Caco-2 (cell line): ENCODE measurements at regions not wholly inside any gene's neighbourhood (a gene's known extent, or its start where the extent isn't known, plus 50 kb on each side); places are given as distances from the start of the nearest gene placed in this dataset.

ENCODE experiments used
- BruUV-seq: library from RNA; stranded (reverse); fragments of 400-500 nt; replicated peaks from 2 replicates; lab custom pipeline; 2021; lab: Mats Ljungman, UMichigan
- CTCF ChIA-PET: fragments of 300-600 bp; sonication (Branson Sonifier 250); formaldehyde crosslinking; loops from one replicate; lab custom pipeline; 2022; ENCODE audit warnings: antibody characterized with exemption; lab: Charles Lee
- POLR2A ChIA-PET: fragments of 300-600 bp; sonication (Branson Sonifier 250); formaldehyde crosslinking; loops from one replicate; lab custom pipeline; 2022; ENCODE audit warnings: antibody characterized with exemption; lab: Charles Lee
- DNase-seq, 2 experiments: peaks; one replicate each; pipeline versions ENCODE4 v3.0.0 to v3.0.0-alpha.2; 2020 to 2022
- H3K27me3 ChIP-seq: replicated peaks from 2 replicates; pipeline ENCODE4 v1.6.0; 2011; ENCODE audit warnings: low read length; ENCODE audit not compliant: control insufficient read depth, insufficient read depth
- H3K36me3 ChIP-seq: 2 replicates; pipeline ENCODE4 v1.5.1; 2011; ENCODE audit warnings: low read length; ENCODE audit not compliant: control insufficient read depth, insufficient read depth
- H3K4me1 ChIP-seq: fragments of 250-450 bp; sonication (Bioruptor Pico); 2 replicates; pipeline ENCODE4 v1.5.1; 2020; ENCODE audit warnings: mild to moderate bottlenecking
- H3K4me3 ChIP-seq: 2 replicates; pipeline ENCODE4 v1.5.1; 2011; ENCODE audit warnings: low read depth, mild to moderate bottlenecking, control low read depth, low read length
- H3K9me3 ChIP-seq: fragments of 250-450 bp; sonication (Bioruptor Pico); 2 replicates; pipeline ENCODE4 v1.5.1; 2020; ENCODE audit warnings: mild to moderate bottlenecking, moderate library complexity
- H3K27ac Mint-ChIP-seq: one replicate; pipeline ENCODE4 v1.8.0; 2022; ENCODE audit warnings: mixed read lengths; ENCODE audit not compliant: unreplicated experiment
- H3K27me3 Mint-ChIP-seq: one replicate; pipeline ENCODE4 v1.8.0; 2022; ENCODE audit warnings: mixed read lengths; ENCODE audit not compliant: insufficient read depth, unreplicated experiment
- H3K36me3 Mint-ChIP-seq: one replicate; pipeline ENCODE4 v1.8.0; 2022; ENCODE audit warnings: mild to moderate bottlenecking, mixed read lengths; ENCODE audit not compliant: insufficient read depth, unreplicated experiment
- H3K4me1 Mint-ChIP-seq: one replicate; pipeline ENCODE4 v1.8.0; 2022; ENCODE audit warnings: low read depth, mixed read lengths; ENCODE audit not compliant: unreplicated experiment
- H3K4me3 Mint-ChIP-seq: one replicate; pipeline ENCODE4 v1.8.0; 2022; ENCODE audit warnings: mild to moderate bottlenecking, moderate library complexity, mixed read lengths; ENCODE audit not compliant: unreplicated experiment
- H3K9me3 Mint-ChIP-seq: one replicate; pipeline ENCODE4 v1.8.0; 2022; ENCODE audit warnings: mixed read lengths; ENCODE audit not compliant: unreplicated experiment
- intact Hi-C: fragments of 100-400 bp; cut with micrococcal nuclease; formaldehyde crosslinking; loops from one replicate; pipeline ENCODE4 v1.10.0; 2022; ENCODE audit not compliant: unreplicated experiment
- TF ChIP-seq, protein P1 (sequence below), 2 experiments: fragments of 200-600 bp in 1 of 2; IDR thresholded peaks; 1 replicate in 1 of 2; 2 replicates in 1 of 2; pipeline versions ENCODE4 v1.5.1 to v1.8.0; 2011 to 2022; ENCODE audit warnings: antibody characterized with exemption in 1 of 2, control low read depth in 1 of 2, inconsistent platforms in 1 of 2, low read depth in 1 of 2, low read length in 1 of 2, mild to moderate bottlenecking in 1 of 2, moderate library complexity in 1 of 2; ENCODE audit not compliant: insufficient read depth in 1 of 2, severe bottlenecking in 1 of 2, unreplicated experiment in 1 of 2

DNA sequence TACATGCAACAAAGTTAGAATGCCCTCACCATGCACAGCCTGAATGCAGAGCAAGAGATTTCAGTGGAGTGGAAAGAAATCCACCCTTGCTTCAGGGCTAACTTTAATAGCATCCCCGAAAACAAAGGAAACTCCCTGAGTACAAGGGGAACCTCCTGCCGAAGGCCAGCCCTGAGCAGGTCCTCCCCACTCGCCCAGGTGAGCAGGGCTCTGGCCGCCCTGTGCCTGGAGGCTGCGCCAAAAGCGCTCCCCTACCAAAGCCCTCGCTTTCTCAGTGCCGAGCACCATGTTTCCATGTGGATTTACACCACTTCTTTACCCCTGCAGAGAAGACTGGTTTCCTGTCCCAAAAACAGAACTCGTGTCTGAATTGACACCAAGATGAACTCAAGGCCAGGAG, 61.9 kb upstream of the RPS6KA2 start:
- no peak overlapping the region for H3K4me3 Mint-ChIP-seq
- Histone ChIP-seq H3K36me3 (no peaks in the 10 kb centered on the region), H3K4me3 (no peak overlapping the region), H3K27me3 (no peaks in the 10 kb centered on the region), H3K4me1 (no peaks in the 10 kb centered on the region), H3K9me3 (no peaks in the 10 kb centered on the region)
- intact Hi-C loops, result no loop called here
- no peak overlapping the region for H3K27ac Mint-ChIP-seq
- no peaks in the 10 kb centered on the region for H3K9me3 Mint-ChIP-seq
- H3K4me1 Mint-ChIP-seq, result no peaks in the 10 kb centered on the region
- ChIA-PET CTCF (no interaction called here), POLR2A (no interaction called here)
- peaks cover 6% of the 10 kb centered on the region for H3K27me3 Mint-ChIP-seq
- peaks cover 6% of the 10 kb centered on the region for H3K36me3 Mint-ChIP-seq
- TF ChIP-seq, protein P1, sequence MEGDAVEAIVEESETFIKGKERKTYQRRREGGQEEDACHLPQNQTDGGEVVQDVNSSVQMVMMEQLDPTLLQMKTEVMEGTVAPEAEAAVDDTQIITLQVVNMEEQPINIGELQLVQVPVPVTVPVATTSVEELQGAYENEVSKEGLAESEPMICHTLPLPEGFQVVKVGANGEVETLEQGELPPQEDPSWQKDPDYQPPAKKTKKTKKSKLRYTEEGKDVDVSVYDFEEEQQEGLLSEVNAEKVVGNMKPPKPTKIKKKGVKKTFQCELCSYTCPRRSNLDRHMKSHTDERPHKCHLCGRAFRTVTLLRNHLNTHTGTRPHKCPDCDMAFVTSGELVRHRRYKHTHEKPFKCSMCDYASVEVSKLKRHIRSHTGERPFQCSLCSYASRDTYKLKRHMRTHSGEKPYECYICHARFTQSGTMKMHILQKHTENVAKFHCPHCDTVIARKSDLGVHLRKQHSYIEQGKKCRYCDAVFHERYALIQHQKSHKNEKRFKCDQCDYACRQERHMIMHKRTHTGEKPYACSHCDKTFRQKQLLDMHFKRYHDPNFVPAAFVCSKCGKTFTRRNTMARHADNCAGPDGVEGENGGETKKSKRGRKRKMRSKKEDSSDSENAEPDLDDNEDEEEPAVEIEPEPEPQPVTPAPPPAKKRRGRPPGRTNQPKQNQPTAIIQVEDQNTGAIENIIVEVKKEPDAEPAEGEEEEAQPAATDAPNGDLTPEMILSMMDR (IDR thresholded peaks at IDR 0.05; ENCODE audit: insufficient read depth in 1 of 2, low read depth in 1 of 2, low read length in 1 of 2, severe bottlenecking in 1 of 2, unreplicated experiment in 1 of 2), result no peak
- no TSS peak for BruUV-seq
- DNase-seq, result no peak

- no peak overlapping the region for H3K4me3 Mint-ChIP-seq
- Histone ChIP-seq H3K9me3 (no peaks in the 10 kb centered on the region), H3K36me3 (no peaks in the 10 kb centered on the region), H3K4me3 (no peak overlapping the region), H3K4me1 (no peaks in the 10 kb centered on the region), H3K27me3 (no peaks in the 10 kb centered on the region)
- H3K27ac Mint-ChIP-seq, result no peak overlapping the region
- DNase-seq, result no peak
- intact Hi-C loops, result no loop called here
- TF ChIP-seq, protein P1 (IDR thresholded peaks at IDR 0.05; ENCODE audit: insufficient read depth in 1 of 2, low read depth in 1 of 2, low read length in 1 of 2, severe bottlenecking in 1 of 2, unreplicated experiment in 1 of 2), result no peak
- no peaks in the 10 kb centered on the region for H3K4me1 Mint-ChIP-seq
- H3K9me3 Mint-ChIP-seq, result no peaks in the 10 kb centered on the region
- H3K27me3 Mint-ChIP-seq, result peaks cover 6% of the 10 kb centered on the region
- ChIA-PET CTCF (no interaction called here), POLR2A (no interaction called here)
- peaks cover 6% of the 10 kb centered on the region for H3K36me3 Mint-ChIP-seq
- no TSS peak for BruUV-seq
These were observed 60.8 kb upstream of the RPS6KA2 start for GRCh38 chr6:166687879-166688205.

GRCh38 chr6:166687070-166687878, 60.2 kb upstream of the RPS6KA2 start:
- TF ChIP-seq, protein P1 (IDR thresholded peaks at IDR 0.05; ENCODE audit: insufficient read depth in 1 of 2, low read depth in 1 of 2, low read length in 1 of 2, severe bottlenecking in 1 of 2, unreplicated experiment in 1 of 2), result no peak
- H3K4me3 Mint-ChIP-seq, result no peak overlapping the region
- no TSS peak for BruUV-seq
- CTCF ChIA-PET, result no interaction called here
- H3K27me3 ChIP-seq, result no peaks in the 10 kb centered on the region
- H3K27ac Mint-ChIP-seq, result no peak overlapping the region
- H3K36me3 Mint-ChIP-seq, result peaks cover 6% of the 10 kb centered on the region
- no peaks in the 10 kb centered on the region for H3K4me1 ChIP-seq
- no peak overlapping the region for H3K4me3 ChIP-seq
- H3K9me3 ChIP-seq, result no peaks in the 10 kb centered on the region
- H3K4me1 Mint-ChIP-seq, result no peaks in the 10 kb centered on the region
- H3K9me3 Mint-ChIP-seq, result no peaks in the 10 kb centered on the region
- no peaks in the 10 kb centered on the region for H3K36me3 ChIP-seq
- POLR2A ChIA-PET, result no interaction called here
- peaks cover 6% of the 10 kb centered on the region for H3K27me3 Mint-ChIP-seq
- intact Hi-C loops, result no loop called here
- no peak for DNase-seq
